HEK293 (cell line): ENCODE measurements at regions not wholly inside any gene's neighbourhood (a gene's known extent, or its start where the extent isn't known, plus 50 kb on each side); places are given as distances from the start of the nearest gene placed in this dataset.
"Not testable (repeated sequence)": the region's sequence is repeated elsewhere in the genome, so short reads cannot be mapped to it uniquely, and the experiment has no call there.

Source experiments
- CTCF ChIP-seq: fragments of 450-650 bp; formaldehyde crosslinking; IDR thresholded peaks from 2 replicates; pipeline ENCODE4 v1.5.1; 2016; ENCODE audit warnings: missing biosample characterization, missing genetic modification characterization
- PRDM1 ChIP-seq: fragments of 450-650 bp; formaldehyde crosslinking; IDR thresholded peaks from 2 replicates; pipeline ENCODE4; 2016; ENCODE audit warnings: missing biosample characterization, missing genetic modification characterization
- RBAK ChIP-seq: fragments of 450-650 bp; formaldehyde crosslinking; IDR thresholded peaks from 2 replicates; pipeline ENCODE4 v1.5.1; 2016; ENCODE audit warnings: missing biosample characterization, missing genetic modification characterization
- TCF7L2 ChIP-seq: IDR thresholded peaks from 2 replicates; pipeline ENCODE4 v1.6.1; 2011; ENCODE audit warnings: low read depth, mild to moderate bottlenecking, inconsistent platforms, low read length, moderate library complexity, borderline replicate concordance
- TSHZ1 ChIP-seq: fragments of 450-650 bp; formaldehyde crosslinking; IDR thresholded peaks from 2 replicates; pipeline ENCODE4 v1.5.1; 2016; ENCODE audit warnings: missing biosample characterization, missing genetic modification characterization, borderline replicate concordance
- ZBTB21 ChIP-seq: fragments of 450-650 bp; formaldehyde crosslinking; IDR thresholded peaks from 2 replicates; pipeline ENCODE4 v1.5.1; 2017; ENCODE audit warnings: missing biosample characterization, missing genetic modification characterization
- ZBTB8A ChIP-seq: fragments of 450-650 bp; formaldehyde crosslinking; IDR thresholded peaks from 2 replicates; pipeline ENCODE4 v1.5.1; 2016; ENCODE audit warnings: missing biosample characterization, missing genetic modification characterization
- ZNF184 ChIP-seq: fragments of 450-650 bp; IDR thresholded peaks from 2 replicates; pipeline ENCODE4 v1.5.1; 2018; ENCODE audit warnings: missing biosample characterization, mild to moderate bottlenecking, missing genetic modification characterization
- ZNF23 ChIP-seq: fragments of 450-650 bp; formaldehyde crosslinking; IDR thresholded peaks from 2 replicates; pipeline ENCODE4 v1.5.1; 2016; ENCODE audit warnings: missing biosample characterization, missing genetic modification characterization, borderline replicate concordance
- ZNF529 ChIP-seq: fragments of 450-650 bp; formaldehyde crosslinking; IDR thresholded peaks from 2 replicates; pipeline ENCODE4 v1.5.1; 2017; ENCODE audit warnings: missing genetic modification characterization, missing biosample characterization; ENCODE audit not compliant: insufficient replicate concordance
- ZNF776 ChIP-seq: fragments of 450-650 bp; formaldehyde crosslinking; IDR thresholded peaks from 2 replicates; pipeline ENCODE4 v1.5.0; 2017; ENCODE audit warnings: missing biosample characterization, missing genetic modification characterization, borderline replicate concordance
- TF ChIP-seq, protein P1 (sequence below): fragments of 450-650 bp; formaldehyde crosslinking; IDR thresholded peaks from 2 replicates; pipeline ENCODE4 v1.5.1; 2016; ENCODE audit warnings: missing biosample characterization, missing genetic modification characterization, low read depth
- TF ChIP-seq, protein P2 (sequence below): sonication (generic); formaldehyde crosslinking; IDR thresholded peaks from 2 replicates; pipeline ENCODE4 v1.8.1; 2022; ENCODE audit warnings: mild to moderate bottlenecking, moderate library complexity, missing genetic modification reagents

- not testable (repeated sequence) for TF ChIP-seq ZNF529; CTCF (tag by site-specific recombination); ZBTB8A; ZBTB21 (tag by site-specific recombination); ZNF184 (tag by site-specific recombination); RBAK (tag by site-specific recombination); TCF7L2; TSHZ1 (tag by site-specific recombination); ZNF23; PRDM1 (tag by site-specific recombination); ZNF776
- TF ChIP-seq, protein P1, sequence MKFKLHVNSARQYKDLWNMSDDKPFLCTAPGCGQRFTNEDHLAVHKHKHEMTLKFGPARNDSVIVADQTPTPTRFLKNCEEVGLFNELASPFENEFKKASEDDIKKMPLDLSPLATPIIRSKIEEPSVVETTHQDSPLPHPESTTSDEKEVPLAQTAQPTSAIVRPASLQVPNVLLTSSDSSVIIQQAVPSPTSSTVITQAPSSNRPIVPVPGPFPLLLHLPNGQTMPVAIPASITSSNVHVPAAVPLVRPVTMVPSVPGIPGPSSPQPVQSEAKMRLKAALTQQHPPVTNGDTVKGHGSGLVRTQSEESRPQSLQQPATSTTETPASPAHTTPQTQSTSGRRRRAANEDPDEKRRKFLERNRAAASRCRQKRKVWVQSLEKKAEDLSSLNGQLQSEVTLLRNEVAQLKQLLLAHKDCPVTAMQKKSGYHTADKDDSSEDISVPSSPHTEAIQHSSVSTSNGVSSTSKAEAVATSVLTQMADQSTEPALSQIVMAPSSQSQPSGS (tag by site-specific recombination): not testable (repeated sequence)
- TF ChIP-seq, protein P2, sequence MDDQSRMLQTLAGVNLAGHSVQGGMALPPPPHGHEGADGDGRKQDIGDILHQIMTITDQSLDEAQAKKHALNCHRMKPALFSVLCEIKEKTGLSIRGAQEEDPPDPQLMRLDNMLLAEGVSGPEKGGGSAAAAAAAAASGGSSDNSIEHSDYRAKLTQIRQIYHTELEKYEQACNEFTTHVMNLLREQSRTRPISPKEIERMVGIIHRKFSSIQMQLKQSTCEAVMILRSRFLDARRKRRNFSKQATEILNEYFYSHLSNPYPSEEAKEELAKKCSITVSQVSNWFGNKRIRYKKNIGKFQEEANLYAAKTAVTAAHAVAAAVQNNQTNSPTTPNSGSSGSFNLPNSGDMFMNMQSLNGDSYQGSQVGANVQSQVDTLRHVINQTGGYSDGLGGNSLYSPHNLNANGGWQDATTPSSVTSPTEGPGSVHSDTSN: not testable (repeated sequence)
Measured at GRCh38 chr1:120621278-120621677, 102.5 kb upstream of the NBPF26 start.
